Fibroblast of lung (primary cell): ENCODE measurements at regions not wholly inside any gene's neighbourhood (a gene's known extent, or its start where the extent isn't known, plus 50 kb on each side); places are given as distances from the start of the nearest gene placed in this dataset.

Source experiments
- DNase-seq, 2 donors: peaks; one replicate each; pipeline versions ENCODE4 v3.0.0 to v3.0.0-alpha.2; 2010; ENCODE audit warnings: low read depth in 2 of 2
- H2AFZ ChIP-seq: 2 replicates; pipeline ENCODE4 v1.5.1; 2012; ENCODE audit warnings: low read length, control low read depth, inconsistent platforms
- H3K27ac ChIP-seq: 2 replicates; pipeline ENCODE4 v1.5.1; 2011; ENCODE audit warnings: low read length, control low read depth; ENCODE audit not compliant: insufficient read depth
- H3K27me3 ChIP-seq: 2 replicates; pipeline ENCODE4 v1.5.1; 2011; ENCODE audit warnings: mild to moderate bottlenecking, low read length; ENCODE audit not compliant: control insufficient read depth, insufficient read depth
- H3K36me3 ChIP-seq: 2 replicates; pipeline ENCODE4 v1.5.1; 2011; ENCODE audit warnings: low read length; ENCODE audit not compliant: control insufficient read depth, insufficient read depth
- H3K4me1 ChIP-seq: 2 replicates; pipeline ENCODE4 v1.5.1; 2011; ENCODE audit warnings: low read length; ENCODE audit not compliant: control insufficient read depth, insufficient read depth; ENCODE audit errors: extremely low read depth
- H3K4me2 ChIP-seq: 2 replicates; pipeline ENCODE4 v1.5.1; 2011; ENCODE audit warnings: low read length, control low read depth; ENCODE audit not compliant: insufficient read depth; ENCODE audit errors: extremely low read depth
- H3K4me3 ChIP-seq, 4 experiments: fragments of 200-600 bp in 1 of 4; sonication (generic) in 1 of 4; replicated peaks in 1 of 4; 2 replicates each; pipeline ENCODE4 v1.5.1; 2011 to 2016; ENCODE audit warnings: low read length in 4 of 4, low read depth in 3 of 4, mild to moderate bottlenecking in 3 of 4, control low read depth in 2 of 4, inconsistent platforms in 1 of 4, mixed read lengths in 1 of 4; ENCODE audit not compliant: insufficient read depth in 1 of 4; ENCODE audit errors: control extremely low read depth in 1 of 4
- H3K79me2 ChIP-seq: 2 replicates; pipeline ENCODE4 v1.5.1; 2012; ENCODE audit warnings: mild to moderate bottlenecking, low read length, inconsistent platforms; ENCODE audit not compliant: control insufficient read depth, insufficient read depth
- H3K9ac ChIP-seq: 2 replicates; pipeline ENCODE4 v1.5.1; 2011; ENCODE audit warnings: mild to moderate bottlenecking, low read length, control low read depth; ENCODE audit not compliant: insufficient read depth
- H3K9me3 ChIP-seq: 2 replicates; pipeline ENCODE4 v1.5.1; 2012; ENCODE audit warnings: low read depth, low read length; ENCODE audit not compliant: control insufficient read depth, insufficient read depth
- H4K20me1 ChIP-seq: 2 replicates; pipeline ENCODE4 v1.5.1; 2011; ENCODE audit warnings: low read length; ENCODE audit not compliant: control insufficient read depth, insufficient read depth; ENCODE audit errors: extremely low read depth
- CTCF ChIP-seq, 2 donors: IDR thresholded peaks in 1 of 2; conservative IDR thresholded peaks in 1 of 2; 1 replicate in 1 of 2; 2 replicates in 1 of 2; pipeline ENCODE4 v1.5.1; 2011 to 2012; ENCODE audit warnings: low read length in 2 of 2, control low read depth in 1 of 2, inconsistent platforms in 1 of 2, low read depth in 1 of 2, mild to moderate bottlenecking in 1 of 2
- EZH2 ChIP-seq: IDR thresholded peaks from 2 replicates; pipeline ENCODE4 v1.5.1; 2012; ENCODE audit warnings: low read length, control low read depth, mild to moderate bottlenecking; ENCODE audit errors: missing control alignments

GRCh38 chr3:128560768-128561167, 67.8 kb upstream of the GATA2 start:
- Histone ChIP-seq H3K9ac (no peak overlapping the region), H3K36me3 (no peaks in the 10 kb centered on the region), H3K4me1 (no peaks in the 10 kb centered on the region), H3K9me3 (no peaks in the 10 kb centered on the region), H3K27me3 (peaks cover 31% of the 10 kb centered on the region), H4K20me1 (no peaks in the 10 kb centered on the region), H3K79me2 (no peaks in the 10 kb centered on the region), H2AFZ (no peak overlapping the region), H3K27ac (no peak overlapping the region), H3K4me3 (no peak overlapping the region), H3K4me2 (no peak overlapping the region)
- TF ChIP-seq CTCF (conservative IDR thresholded peaks at IDR 0.05 in 1 of 2, IDR thresholded peaks at IDR 0.05 in 1 of 2; ENCODE audit: low read depth in 1 of 2, low read length in 2 of 2) (no peak), EZH2 (no peak)
- DNase-seq: no peak

GRCh38 chr3:128559486-128560225, 66.7 kb upstream of the GATA2 start:
- Histone ChIP-seq H3K9ac (no peak overlapping the region), H2AFZ (no peak overlapping the region), H3K9me3 (no peaks in the 10 kb centered on the region), H3K79me2 (no peaks in the 10 kb centered on the region), H3K4me2 (no peak overlapping the region), H3K27me3 (peaks cover 33% of the 10 kb centered on the region), H4K20me1 (no peaks in the 10 kb centered on the region), H3K4me1 (no peaks in the 10 kb centered on the region), H3K36me3 (no peaks in the 10 kb centered on the region), H3K4me3 (no peak overlapping the region), H3K27ac (no peak overlapping the region)
- DNase-seq: no peak
- no peak for TF ChIP-seq EZH2
- no peak for TF ChIP-seq CTCF (conservative IDR thresholded peaks at IDR 0.05 in 1 of 2, IDR thresholded peaks at IDR 0.05 in 1 of 2; ENCODE audit: low read depth in 1 of 2, low read length in 2 of 2)

- Histone ChIP-seq H3K36me3 (no peaks in the 10 kb centered on the region), H3K9me3 (no peaks in the 10 kb centered on the region), H3K4me2 (no peak overlapping the region), H3K9ac (no peak overlapping the region), H3K79me2 (no peaks in the 10 kb centered on the region), H3K27me3 (peaks cover 30% of the 10 kb centered on the region), H4K20me1 (no peaks in the 10 kb centered on the region), H3K27ac (no peak overlapping the region), H3K4me3 (no peak overlapping the region), H2AFZ (no peak overlapping the region), H3K4me1 (no peaks in the 10 kb centered on the region)
- TF ChIP-seq CTCF (conservative IDR thresholded peaks at IDR 0.05 in 1 of 2, IDR thresholded peaks at IDR 0.05 in 1 of 2; ENCODE audit: low read depth in 1 of 2, low read length in 2 of 2) (no peak), EZH2 (no peak)
- DNase-seq: no peak
Observed at GRCh38 chr3:128557531-128558280, 64.7 kb upstream of the GATA2 start.
